ENCODE measurements at regions not wholly inside any gene's neighbourhood (a gene's known extent, or its start where the extent isn't known, plus 50 kb on each side); places are given as distances from the start of the nearest gene placed in this dataset.
"Not testable (repeated sequence)": the region's sequence is repeated elsewhere in the genome, so short reads cannot be mapped to it uniquely, and the experiment has no call there.

DNA sequence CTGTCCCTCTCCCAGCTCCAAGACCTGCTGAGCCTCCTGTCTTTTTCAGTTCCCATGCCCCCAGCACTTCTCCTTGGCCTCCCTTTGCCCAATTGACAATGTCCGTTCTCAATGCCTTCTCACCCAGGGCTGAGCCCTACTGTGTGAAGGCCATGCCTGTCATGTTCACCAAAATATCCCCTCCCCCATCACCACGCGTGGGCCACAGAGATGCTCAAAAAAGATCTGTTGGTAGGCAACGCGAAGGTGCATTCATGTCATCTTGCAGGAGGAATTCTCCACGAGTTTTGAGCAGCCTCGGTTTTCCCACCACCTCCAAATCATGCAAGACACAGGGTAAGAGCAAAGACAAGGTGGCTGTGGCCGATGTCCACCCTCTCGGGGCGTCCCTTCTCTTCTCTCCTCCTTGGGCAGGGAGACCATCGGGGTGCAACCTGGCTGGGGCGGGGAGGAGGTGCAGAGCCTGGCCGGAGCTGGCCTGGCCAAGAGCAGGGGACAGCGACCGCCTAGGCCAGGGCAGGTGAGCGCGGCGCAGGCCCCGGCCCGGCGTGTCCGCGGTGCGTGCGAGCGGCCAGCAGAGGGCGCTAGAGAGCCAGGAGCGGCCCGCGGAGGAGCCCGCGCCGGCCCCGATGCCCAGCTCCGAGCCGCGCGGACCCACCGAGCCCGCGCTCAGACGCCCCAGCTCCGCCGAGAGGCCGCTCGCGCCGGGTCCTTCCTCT lies 56.3 kb upstream of the KRTAP5-11 start:
- TF ChIP-seq, protein P1, sequence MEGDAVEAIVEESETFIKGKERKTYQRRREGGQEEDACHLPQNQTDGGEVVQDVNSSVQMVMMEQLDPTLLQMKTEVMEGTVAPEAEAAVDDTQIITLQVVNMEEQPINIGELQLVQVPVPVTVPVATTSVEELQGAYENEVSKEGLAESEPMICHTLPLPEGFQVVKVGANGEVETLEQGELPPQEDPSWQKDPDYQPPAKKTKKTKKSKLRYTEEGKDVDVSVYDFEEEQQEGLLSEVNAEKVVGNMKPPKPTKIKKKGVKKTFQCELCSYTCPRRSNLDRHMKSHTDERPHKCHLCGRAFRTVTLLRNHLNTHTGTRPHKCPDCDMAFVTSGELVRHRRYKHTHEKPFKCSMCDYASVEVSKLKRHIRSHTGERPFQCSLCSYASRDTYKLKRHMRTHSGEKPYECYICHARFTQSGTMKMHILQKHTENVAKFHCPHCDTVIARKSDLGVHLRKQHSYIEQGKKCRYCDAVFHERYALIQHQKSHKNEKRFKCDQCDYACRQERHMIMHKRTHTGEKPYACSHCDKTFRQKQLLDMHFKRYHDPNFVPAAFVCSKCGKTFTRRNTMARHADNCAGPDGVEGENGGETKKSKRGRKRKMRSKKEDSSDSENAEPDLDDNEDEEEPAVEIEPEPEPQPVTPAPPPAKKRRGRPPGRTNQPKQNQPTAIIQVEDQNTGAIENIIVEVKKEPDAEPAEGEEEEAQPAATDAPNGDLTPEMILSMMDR (IDR thresholded peaks at IDR 0.05 in 4 of 5, conservative IDR thresholded peaks at IDR 0.05 in 1 of 5), result peak in 4 of 5 experiments; percentile 15 to 70 (median 60)
- ATAC-seq; H3K9me3 ChIP-seq; H3K36me3 ChIP-seq; H3K27me3 ChIP-seq; H3K27ac ChIP-seq; in situ Hi-C loops (cut with MboI; ENCODE audit: low sequenced_read_pairs in 4 of 4); intact Hi-C loops (cut with DNase I; ENCODE audit: low total_unique reads); DNase-seq; H3K4me1 ChIP-seq: not testable (repeated sequence)
- peak overlapping the region in 2 of 4 donors; percentile 25 to 29 for H3K4me3 ChIP-seq

DNA sequence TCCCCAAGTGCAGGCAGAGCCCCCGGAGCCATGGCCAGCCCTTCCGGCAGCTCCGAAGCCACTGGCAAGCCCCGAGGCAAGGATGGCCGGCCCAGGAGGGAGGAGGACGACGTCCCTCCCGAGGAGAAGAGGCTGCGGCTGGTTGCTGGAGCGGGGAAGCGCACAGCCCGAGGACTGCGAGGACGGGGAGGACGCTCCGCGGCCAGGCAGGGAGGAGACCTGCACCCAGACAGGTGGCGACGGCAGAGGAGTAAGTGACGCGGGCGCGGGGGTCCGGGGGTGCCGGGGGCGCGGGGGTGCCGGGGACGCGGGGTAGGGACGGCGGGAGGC lies 56.8 kb upstream of the KRTAP5-11 start:
- H3K27me3 ChIP-seq; H3K27ac ChIP-seq; in situ Hi-C loops (cut with MboI; ENCODE audit: low sequenced_read_pairs in 4 of 4); H3K36me3 ChIP-seq; H3K9me3 ChIP-seq; ATAC-seq; H3K4me1 ChIP-seq; intact Hi-C loops (cut with DNase I; ENCODE audit: low total_unique reads); DNase-seq: not testable (repeated sequence)
- peak overlapping the region in 2 of 4 donors; percentile 25 to 29 for H3K4me3 ChIP-seq

DNA sequence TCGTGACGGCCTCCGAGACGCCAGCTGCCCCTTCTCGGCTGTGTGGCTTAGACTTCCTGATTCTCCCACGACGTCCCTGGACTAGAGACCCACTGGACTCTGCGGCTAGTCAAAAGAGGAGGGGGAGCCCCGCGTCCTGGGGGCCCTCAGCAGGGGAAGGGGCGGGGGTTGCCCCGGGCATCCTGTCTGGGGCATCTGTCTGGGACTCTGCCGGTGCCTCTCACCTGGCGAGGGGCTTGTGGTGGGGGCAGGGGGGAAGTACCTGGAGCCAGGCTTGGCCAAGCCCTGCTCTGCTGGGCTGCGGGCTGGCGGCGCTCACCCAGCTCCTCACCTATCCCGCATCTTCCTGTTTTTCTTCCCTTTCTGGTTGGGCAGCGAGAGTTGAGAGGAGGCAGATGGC lies 57.2 kb upstream of the KRTAP5-11 start:
- DNase-seq; H3K27me3 ChIP-seq; H3K4me1 ChIP-seq; in situ Hi-C loops (cut with MboI; ENCODE audit: low sequenced_read_pairs in 4 of 4); H3K36me3 ChIP-seq; ATAC-seq; H3K27ac ChIP-seq; H3K4me3 ChIP-seq; H3K9me3 ChIP-seq; intact Hi-C loops (cut with DNase I; ENCODE audit: low total_unique reads): not testable (repeated sequence)

DNA sequence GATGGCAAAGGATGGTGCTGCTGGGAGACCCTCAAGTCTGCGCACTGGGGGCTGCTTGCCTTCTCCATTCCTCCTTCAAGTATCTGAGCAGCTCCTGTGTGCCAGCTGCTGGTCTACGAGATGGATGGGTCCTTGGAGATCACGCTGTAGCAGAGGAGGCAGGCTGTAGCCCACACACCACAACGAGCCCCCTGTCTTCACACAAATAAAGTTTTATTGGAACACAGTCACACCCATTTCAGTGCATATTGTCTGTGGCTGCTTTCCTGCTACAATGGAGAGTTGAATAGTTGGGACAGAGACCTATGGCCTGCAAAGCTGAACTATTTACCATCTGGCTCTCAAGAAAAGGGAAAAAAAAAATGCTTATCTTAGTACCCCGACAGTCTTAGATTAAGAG lies 64.4 kb upstream of the KRTAP5-11 start:
- in situ Hi-C loops (cut with MboI; ENCODE audit: low sequenced_read_pairs in 4 of 4); intact Hi-C loops (cut with DNase I; ENCODE audit: low total_unique reads); DNase-seq; H3K27ac ChIP-seq; H3K36me3 ChIP-seq; H3K4me3 ChIP-seq; H3K4me1 ChIP-seq; H3K9me3 ChIP-seq; ATAC-seq; H3K27me3 ChIP-seq: not testable (repeated sequence)

DNA sequence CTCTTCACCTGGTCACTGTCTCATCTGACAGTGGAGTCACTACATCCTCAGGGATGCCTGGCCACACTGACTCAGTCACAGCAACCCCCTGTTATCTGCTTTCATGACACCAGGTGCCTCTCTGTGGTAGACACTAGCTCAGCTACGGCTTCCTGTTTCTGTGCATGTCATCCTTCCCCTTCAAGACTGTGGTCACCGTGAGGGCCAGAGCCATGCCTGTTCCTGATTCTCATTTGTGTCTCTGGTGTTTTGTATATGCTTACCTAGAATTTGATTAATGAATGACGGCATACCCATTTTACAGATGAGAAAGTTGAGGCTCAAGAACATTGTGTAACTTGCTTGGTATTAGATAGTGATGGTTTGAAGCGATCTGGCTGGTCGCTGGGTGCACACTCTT lies 70.3 kb upstream of the KRTAP5-11 start:
- H3K27me3 ChIP-seq; in situ Hi-C loops (cut with MboI; ENCODE audit: low sequenced_read_pairs in 4 of 4); H3K36me3 ChIP-seq; H3K4me3 ChIP-seq; H3K4me1 ChIP-seq; H3K27ac ChIP-seq; DNase-seq; intact Hi-C loops (cut with DNase I; ENCODE audit: low total_unique reads); ATAC-seq; H3K9me3 ChIP-seq: not testable (repeated sequence)

DNA sequence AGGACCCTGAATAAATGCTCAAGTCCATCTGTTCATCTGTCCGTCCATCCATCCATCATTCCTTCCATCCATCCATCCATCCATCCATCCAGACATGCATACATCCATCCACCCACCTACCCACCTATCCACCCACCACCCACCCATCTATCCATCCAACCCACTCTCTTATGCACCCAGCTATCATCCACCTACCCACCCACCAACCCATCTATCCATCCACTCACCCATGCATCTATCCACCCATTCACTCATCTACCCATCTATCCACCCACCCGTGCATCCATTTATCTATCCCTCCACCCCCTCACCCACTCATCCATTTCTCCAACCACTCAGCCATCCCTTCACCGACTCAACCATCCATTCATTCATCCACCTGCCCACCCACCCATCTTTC lies 71.7 kb upstream of the KRTAP5-11 start:
- H3K27ac ChIP-seq; H3K36me3 ChIP-seq; H3K4me1 ChIP-seq; H3K27me3 ChIP-seq; intact Hi-C loops (cut with DNase I; ENCODE audit: low total_unique reads); in situ Hi-C loops (cut with MboI; ENCODE audit: low sequenced_read_pairs in 4 of 4); H3K9me3 ChIP-seq; H3K4me3 ChIP-seq; ATAC-seq; DNase-seq: not testable (repeated sequence)

DNA sequence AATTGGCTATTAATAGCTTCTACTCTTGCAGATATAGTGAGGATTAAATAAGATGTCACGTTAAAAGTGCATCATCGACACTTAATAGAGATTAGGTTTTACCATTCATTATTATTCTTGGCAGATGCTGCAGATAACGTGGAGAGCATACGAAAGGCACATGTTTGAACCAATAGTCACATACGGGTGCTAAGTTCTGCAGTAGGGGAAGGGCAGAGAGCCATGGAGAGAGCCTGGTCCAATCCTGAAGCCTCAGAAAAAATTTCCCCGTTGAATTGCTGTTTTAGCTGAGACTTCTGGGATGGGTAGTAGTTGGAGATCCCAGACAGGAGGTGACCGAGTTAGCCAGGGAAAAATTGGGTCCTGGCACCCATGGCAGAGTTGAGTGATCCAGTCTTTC lies 72.4 kb upstream of the KRTAP5-11 start:
- ATAC-seq; H3K27me3 ChIP-seq; intact Hi-C loops (cut with DNase I; ENCODE audit: low total_unique reads); H3K36me3 ChIP-seq; H3K4me1 ChIP-seq; H3K27ac ChIP-seq; H3K9me3 ChIP-seq; H3K4me3 ChIP-seq; in situ Hi-C loops (cut with MboI; ENCODE audit: low sequenced_read_pairs in 4 of 4); DNase-seq: not testable (repeated sequence)

DNA sequence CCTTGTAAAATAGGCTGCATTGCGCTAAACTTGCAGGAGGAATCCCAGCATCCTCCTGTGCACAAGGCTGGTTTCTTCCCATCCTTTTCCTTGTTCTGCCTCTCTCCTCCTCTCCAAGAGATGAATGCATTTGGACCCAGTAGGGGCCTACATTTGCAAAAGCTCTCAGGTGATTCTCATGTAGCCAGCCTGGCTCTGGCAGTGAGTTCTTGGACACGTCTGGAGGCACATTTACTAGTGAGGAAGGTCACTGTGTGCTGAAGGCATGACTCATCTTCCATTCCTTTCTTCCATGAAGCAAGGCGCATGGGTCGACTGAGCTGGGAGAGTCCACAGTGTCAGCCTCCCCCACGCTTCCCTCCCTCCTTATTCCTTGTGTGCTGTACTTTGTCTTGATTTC lies 73.8 kb upstream of the KRTAP5-11 start:
- H3K4me1 ChIP-seq; in situ Hi-C loops (cut with MboI; ENCODE audit: low sequenced_read_pairs in 4 of 4); H3K4me3 ChIP-seq; H3K9me3 ChIP-seq; H3K36me3 ChIP-seq; H3K27ac ChIP-seq; intact Hi-C loops (cut with DNase I; ENCODE audit: low total_unique reads); DNase-seq; ATAC-seq; H3K27me3 ChIP-seq: not testable (repeated sequence)

DNA sequence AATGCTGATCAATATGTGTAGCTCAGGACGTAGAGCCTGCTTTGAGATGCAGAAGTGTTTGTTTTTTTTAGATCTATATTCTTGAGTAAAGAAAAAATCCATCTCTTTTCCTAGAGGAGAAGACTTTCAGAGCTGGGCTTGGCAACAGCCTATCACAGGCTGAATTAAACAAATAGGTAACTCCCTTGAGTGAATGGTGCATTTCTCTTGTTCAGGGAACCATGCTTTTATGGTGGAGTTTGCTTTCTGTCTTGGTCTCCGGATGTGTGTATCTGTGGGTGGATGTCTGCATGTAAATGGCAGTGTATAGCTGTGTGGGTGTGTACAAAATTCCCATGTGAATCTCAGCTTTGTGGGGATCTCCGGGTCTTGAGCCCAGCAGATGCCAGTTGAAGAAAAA lies 82.3 kb upstream of the KRTAP5-11 start:
- ATAC-seq; H3K9me3 ChIP-seq; in situ Hi-C loops (cut with MboI; ENCODE audit: low sequenced_read_pairs in 4 of 4): not testable (repeated sequence)

DNA sequence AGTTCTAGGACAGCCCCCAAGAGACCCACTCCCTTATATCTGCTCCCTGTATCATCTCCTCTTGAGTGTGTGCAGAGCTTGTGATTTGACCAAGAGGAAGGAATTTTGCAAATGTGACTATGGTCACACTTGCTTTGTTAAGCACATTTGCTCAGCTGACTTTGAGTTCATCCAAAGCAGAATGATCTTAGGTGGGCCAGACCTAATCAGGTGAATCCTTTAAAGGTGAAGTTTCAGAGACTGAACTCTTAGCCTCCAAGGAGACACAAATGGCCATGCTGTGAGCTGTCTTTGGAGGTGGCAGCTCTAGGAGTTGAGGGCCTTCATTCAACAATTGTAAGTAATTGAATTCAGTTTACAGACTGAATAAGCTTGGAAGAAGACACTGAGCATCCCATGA lies 115.4 kb upstream of the KRTAP5-11 start:
- H3K27ac ChIP-seq; ATAC-seq; H3K9me3 ChIP-seq; intact Hi-C loops (cut with DNase I; ENCODE audit: low total_unique reads); H3K27me3 ChIP-seq; DNase-seq; in situ Hi-C loops (cut with MboI; ENCODE audit: low sequenced_read_pairs in 4 of 4); H3K4me1 ChIP-seq; H3K4me3 ChIP-seq; H3K36me3 ChIP-seq: not testable (repeated sequence)

More for the DNA sequence above, 82.3 kb upstream of the KRTAP5-11 start:
- H3K36me3 ChIP-seq; H3K4me1 ChIP-seq; H3K4me3 ChIP-seq; DNase-seq; H3K27ac ChIP-seq; H3K27me3 ChIP-seq; intact Hi-C loops (cut with DNase I; ENCODE audit: low total_unique reads): not testable (repeated sequence)

DNA sequence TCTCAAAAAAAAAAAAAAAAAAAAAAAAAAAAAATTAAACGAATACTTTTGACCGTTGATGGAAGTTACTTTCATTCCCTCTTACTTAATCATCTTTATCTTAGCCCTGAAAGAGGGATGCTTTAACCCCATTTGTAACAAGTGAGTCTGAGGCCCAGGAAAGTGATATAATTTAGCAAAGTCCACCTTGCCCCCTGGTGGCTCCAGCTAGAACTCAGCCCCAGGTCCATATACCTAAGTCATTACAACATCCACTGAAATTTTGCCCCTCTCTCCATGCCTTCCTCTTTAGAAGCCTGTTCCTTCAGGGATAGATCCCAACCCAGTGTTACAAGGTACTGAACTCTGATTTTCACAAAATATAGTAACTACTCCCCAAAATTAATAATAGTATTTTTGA lies 116.3 kb upstream of the KRTAP5-11 start:
- H3K9me3 ChIP-seq; in situ Hi-C loops (cut with MboI; ENCODE audit: low sequenced_read_pairs in 4 of 4); intact Hi-C loops (cut with DNase I; ENCODE audit: low total_unique reads); H3K4me3 ChIP-seq; DNase-seq; H3K27me3 ChIP-seq; H3K36me3 ChIP-seq; H3K27ac ChIP-seq; H3K4me1 ChIP-seq; ATAC-seq: not testable (repeated sequence)

All from gastrocnemius medialis (tissue), 4 donors.